SK-N-MC (cell line): ENCODE measurements at regions not wholly inside any gene's neighbourhood (a gene's known extent, or its start where the extent isn't known, plus 50 kb on each side); places are given as distances from the start of the nearest gene placed in this dataset.

Experiments used
- EZH2 ChIP-seq: fragments of 200-600 bp; sonication (generic); IDR thresholded peaks from one replicate; pipeline ENCODE4 v1.6.1; 2017; ENCODE audit warnings: antibody characterized with exemption
- FOXP2 ChIP-seq: optimal IDR thresholded peaks from 2 replicates; pipeline ENCODE3; 2011; ENCODE audit warnings: mild to moderate bottlenecking, moderate library complexity; ENCODE audit not compliant: insufficient read depth; ENCODE audit errors: extremely low read length, control extremely low read depth

DNA sequence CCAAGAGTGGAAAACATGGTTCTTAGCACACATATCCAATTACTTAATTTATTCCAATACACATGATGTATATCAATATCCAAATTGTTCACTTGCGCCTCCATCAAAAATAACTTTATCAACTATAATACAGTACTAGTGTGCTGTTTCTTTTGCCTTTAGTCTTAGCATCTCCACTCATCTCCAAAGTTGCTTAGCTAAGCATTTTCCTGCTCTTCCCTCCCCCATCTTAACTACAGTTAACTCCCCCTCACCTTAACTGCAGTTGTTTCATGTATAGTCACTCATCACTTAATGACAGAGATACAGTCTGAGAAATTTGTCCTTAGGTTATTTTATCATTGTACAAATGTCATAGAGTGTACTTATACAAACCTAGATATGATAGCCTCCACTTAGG is 705.2 kb upstream of the LINC00305 start:
- TF ChIP-seq EZH2 (no peak), FOXP2 (no peak)
